ENCODE measurements at regions not wholly inside any gene's neighbourhood (a gene's known extent, or its start where the extent isn't known, plus 50 kb on each side); places are given as distances from the start of the nearest gene placed in this dataset.
"Not testable (repeated sequence)": the region's sequence is repeated elsewhere in the genome, so short reads cannot be mapped to it uniquely, and the experiment has no call there.

DNA sequence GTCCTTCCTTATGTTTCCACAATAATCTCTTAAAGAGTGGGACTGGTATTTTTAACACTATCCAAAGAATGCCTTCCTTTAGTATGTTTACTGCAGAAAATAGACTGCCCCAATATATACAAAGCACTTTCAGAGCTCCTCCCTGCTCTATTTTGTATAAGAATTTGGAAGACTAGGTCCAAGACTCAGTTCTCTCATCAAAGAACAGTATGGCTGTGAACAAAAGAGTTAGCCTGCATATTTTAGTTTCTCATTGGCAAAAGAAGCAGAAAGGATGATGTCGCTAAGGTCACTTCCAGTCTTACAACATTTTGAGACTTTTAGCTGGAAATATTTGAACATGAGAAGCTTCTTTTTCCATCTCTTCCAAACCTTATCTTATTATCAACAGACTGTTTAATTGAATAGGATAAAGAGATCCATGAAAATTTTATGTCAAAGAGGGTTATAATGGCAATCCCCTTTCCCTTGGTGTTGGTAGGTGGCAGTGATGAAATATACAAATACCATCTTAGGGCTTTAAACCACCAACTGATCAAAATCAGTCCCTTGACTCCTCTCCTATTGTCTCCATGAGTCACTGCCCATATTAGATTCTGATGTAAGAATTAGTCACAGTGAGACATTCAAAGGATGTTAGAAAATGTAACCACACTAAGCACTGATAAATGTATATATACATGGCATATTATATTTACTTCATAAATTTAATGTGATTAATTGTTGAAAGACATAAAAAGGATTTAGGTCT, 266.9 kb upstream of the DSEL start:
- H3K4me3 ChIP-seq (ENCODE audit: low read depth, low read length), result no peak overlapping the region
- DNase-seq (ENCODE audit: low read depth), result no peak
- TF ChIP-seq, protein P1, sequence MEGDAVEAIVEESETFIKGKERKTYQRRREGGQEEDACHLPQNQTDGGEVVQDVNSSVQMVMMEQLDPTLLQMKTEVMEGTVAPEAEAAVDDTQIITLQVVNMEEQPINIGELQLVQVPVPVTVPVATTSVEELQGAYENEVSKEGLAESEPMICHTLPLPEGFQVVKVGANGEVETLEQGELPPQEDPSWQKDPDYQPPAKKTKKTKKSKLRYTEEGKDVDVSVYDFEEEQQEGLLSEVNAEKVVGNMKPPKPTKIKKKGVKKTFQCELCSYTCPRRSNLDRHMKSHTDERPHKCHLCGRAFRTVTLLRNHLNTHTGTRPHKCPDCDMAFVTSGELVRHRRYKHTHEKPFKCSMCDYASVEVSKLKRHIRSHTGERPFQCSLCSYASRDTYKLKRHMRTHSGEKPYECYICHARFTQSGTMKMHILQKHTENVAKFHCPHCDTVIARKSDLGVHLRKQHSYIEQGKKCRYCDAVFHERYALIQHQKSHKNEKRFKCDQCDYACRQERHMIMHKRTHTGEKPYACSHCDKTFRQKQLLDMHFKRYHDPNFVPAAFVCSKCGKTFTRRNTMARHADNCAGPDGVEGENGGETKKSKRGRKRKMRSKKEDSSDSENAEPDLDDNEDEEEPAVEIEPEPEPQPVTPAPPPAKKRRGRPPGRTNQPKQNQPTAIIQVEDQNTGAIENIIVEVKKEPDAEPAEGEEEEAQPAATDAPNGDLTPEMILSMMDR (IDR thresholded peaks at IDR 0.05; ENCODE audit: low read depth, low read length, missing control alignments), result no peak

DNA sequence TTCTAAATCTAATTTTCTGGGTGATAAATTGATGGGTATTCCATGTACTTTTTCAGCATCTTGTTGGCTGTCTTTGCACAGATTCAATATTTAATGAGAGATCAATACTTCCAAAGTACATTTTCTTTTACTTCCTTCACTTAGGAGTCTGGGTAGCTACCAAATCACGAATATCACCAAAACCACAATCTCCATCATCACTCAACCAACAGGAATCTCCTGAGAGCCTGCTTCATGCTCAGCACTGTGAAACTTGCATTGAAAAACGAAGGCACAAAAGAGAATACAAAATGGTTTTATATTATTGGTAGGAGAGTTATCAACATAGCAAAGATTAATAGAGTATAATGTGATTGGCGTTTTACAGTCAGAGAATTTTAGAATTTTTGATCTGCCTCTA, 261.5 kb upstream of the DSEL start:
- DNase-seq (ENCODE audit: low read depth), result no peak
- TF ChIP-seq, protein P1 (IDR thresholded peaks at IDR 0.05; ENCODE audit: low read depth, low read length, missing control alignments), result no peak
- no peak overlapping the region for H3K4me3 ChIP-seq (ENCODE audit: low read depth, low read length)

DNA sequence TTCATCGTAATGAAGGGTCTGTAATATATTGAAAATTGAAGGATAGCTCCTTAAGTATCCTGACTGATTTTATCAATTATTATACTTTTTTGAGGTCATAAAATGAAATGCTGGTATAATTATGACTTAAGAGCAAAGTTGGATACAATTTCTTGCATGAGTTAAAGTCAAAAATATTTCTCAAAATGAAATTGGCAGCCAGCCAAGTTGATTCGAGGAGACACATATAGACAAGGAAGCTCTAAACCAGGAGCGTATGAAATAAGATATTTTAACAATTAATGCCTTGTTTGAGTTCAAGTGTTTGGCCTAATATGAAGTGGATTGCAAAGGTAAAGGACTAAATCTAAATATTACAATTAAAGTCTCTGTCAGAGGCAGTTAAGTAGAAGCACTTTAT, 260.4 kb upstream of the DSEL start:
- TF ChIP-seq, protein P1 (IDR thresholded peaks at IDR 0.05; ENCODE audit: low read depth, low read length, missing control alignments), result no peak
- no peak for DNase-seq (ENCODE audit: low read depth)
- H3K4me3 ChIP-seq (ENCODE audit: low read depth, low read length), result no peak overlapping the region

DNA sequence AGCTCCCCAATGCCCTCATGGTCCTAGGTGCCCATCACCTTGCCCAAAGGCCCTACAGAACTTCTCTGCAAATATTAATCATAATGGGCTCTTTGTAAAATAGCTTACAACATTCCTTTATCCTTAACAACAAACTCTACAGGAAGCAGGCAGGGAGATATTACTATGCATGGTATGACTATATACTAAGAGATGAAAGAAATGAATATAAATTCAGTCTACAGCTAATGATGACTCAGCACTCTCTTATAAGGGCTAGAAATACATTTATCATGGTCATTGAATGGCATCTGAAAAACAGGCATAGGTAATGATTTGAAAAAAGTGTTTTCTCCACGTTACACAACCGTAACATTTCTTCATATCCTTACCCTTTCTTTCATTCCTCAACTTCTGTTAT, 254.8 kb upstream of the DSEL start:
- no peak for DNase-seq (ENCODE audit: low read depth)
- H3K4me3 ChIP-seq (ENCODE audit: low read depth, low read length), result no peak overlapping the region
- TF ChIP-seq, protein P1 (IDR thresholded peaks at IDR 0.05; ENCODE audit: low read depth, low read length, missing control alignments), result no peak

DNA sequence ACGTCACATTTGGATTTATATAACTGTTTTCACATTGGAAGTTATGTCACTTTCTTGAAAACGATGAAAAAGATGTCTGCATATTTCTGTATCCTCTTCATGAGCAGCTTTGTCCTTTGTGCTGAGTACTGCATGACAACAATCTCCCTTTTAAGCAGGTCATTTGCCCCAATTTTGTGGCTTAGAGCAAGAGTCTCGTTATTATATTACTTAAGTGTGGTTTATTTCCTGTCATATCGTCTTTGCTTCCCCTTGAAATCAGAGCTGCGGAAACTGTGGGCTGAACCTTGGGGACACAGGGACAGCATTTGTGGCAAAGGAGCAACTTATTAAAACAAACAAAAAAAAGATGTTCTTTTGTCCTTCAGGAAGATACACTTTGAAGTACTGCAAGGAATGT, 254.0 kb upstream of the DSEL start:
- H3K4me3 ChIP-seq (ENCODE audit: low read depth, low read length), result no peak overlapping the region
- TF ChIP-seq, protein P1 (IDR thresholded peaks at IDR 0.05; ENCODE audit: low read depth, low read length, missing control alignments), result no peak
- no peak for DNase-seq (ENCODE audit: low read depth)

DNA sequence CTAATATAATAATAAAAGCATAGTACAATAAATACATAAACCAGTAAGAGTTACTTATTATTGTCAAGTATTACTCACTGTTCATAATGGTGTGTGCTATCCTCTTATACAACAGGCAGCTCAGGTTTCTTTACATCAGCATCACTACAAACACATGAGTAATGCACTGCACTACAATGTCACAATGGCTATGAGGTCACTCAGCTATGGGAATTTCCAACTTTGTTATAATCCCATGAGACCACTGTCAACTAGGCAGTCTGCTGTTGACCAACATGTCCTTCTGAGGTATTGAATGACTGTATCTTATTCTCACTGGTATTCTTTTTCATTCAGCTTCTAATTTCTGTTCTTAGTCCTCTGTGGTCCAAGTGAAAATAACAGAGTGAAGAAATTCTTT, 250.4 kb upstream of the DSEL start:
- H3K4me3 ChIP-seq (ENCODE audit: low read depth, low read length), result no peak overlapping the region
- TF ChIP-seq, protein P1 (IDR thresholded peaks at IDR 0.05; ENCODE audit: low read depth, low read length, missing control alignments), result no peak
- DNase-seq (ENCODE audit: low read depth), result no peak

DNA sequence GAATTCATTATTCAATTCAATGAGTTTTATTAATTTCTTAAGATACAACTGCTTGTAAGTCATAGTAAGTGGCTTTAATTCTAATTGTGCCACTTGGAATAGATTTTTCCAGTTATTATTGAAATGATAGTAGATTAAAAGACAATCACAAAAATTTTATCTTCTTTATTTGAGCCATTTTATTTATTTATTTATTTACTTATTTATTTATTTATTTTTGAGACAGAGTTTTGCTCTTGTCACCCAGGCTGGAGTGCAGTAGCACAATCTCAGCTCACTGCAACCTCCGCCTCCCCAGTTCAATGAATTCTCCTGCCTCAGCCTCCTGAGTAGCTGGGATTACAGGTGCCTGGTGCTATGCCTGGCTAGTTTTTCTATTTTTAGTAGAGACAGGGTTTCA, 235.7 kb upstream of the DSEL start:
- H3K4me3 ChIP-seq (ENCODE audit: low read depth, low read length), result not testable (repeated sequence)

More for the DNA sequence above, 235.7 kb upstream of the DSEL start:
- DNase-seq (ENCODE audit: low read depth), result not testable (repeated sequence)
